ENCODE measurements at regions not wholly inside any gene's neighbourhood (a gene's known extent, or its start where the extent isn't known, plus 50 kb on each side); places are given as distances from the start of the nearest gene placed in this dataset.

DNA sequence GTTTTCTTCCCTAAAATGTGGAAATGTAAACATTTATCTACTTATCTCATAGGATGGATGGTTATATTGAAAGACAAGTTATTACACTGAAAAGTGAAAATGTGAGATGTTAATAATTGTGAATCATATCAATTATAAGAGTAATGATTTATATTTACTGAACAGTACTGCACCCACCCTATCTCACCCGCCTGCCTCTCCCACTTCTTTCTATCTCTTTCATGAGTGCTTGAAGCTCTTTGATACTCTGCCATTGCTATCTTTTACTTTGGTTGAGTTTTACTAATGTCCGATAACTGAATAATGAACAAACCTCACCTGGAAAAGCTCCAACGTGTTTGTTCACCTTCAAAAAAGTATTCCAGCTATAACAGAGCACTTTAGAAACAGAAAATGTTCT lies 263.0 kb upstream of the UBASH3B start:
- CTCF ChIA-PET: interaction anchor here (0.8 kb wide), 1 partner anchor 30 kb away, joined by 3 read pairs; no protein-coding TSS in a partner anchor
- no peaks in the 10 kb centered on the region for H3K4me1 Mint-ChIP-seq (ENCODE audit: low read depth, unreplicated experiment)
- intact Hi-C loops (cut with micrococcal nuclease; ENCODE audit: unreplicated experiment): no loop called here
- H3K36me3 Mint-ChIP-seq (ENCODE audit: insufficient read depth, unreplicated experiment): no peaks in the 10 kb centered on the region
- no peak overlapping the region for H3K27ac Mint-ChIP-seq (ENCODE audit: unreplicated experiment)
- H3K27me3 Mint-ChIP-seq (ENCODE audit: unreplicated experiment): no peaks in the 10 kb centered on the region
- H3K4me3 Mint-ChIP-seq (ENCODE audit: low read depth, unreplicated experiment): no peak overlapping the region
- TF ChIP-seq CTCF (IDR thresholded peaks at IDR 0.05; ENCODE audit: unreplicated experiment): no peak
- no peaks in the 10 kb centered on the region for H3K9me3 Mint-ChIP-seq (ENCODE audit: low read depth, unreplicated experiment)
- BruUV-seq (replicated peaks): no TSS peak
- no peak for DNase-seq

DNA sequence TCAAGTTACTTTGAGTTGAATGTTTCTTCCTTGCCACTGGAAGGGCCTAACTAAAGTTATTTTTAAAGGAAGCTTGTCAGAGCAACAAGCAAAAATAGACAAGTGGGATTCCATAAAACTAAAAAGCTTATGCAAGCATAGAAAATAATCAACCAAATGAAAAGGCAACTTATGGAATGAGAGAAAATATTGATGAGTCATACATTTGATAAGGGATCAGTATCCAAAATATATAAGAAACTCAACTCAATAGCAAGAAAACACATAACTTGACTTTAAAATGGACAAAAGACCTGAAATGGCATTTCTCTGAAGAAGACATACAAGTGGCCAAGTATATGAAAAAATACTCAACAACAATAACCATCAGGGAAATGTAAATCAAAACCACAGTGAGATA lies 264.5 kb upstream of the UBASH3B start:
- Mint-ChIP-seq H3K4me1 (ENCODE audit: low read depth, unreplicated experiment) (no peaks in the 10 kb centered on the region), H3K4me3 (ENCODE audit: low read depth, unreplicated experiment) (no peak overlapping the region), H3K27me3 (ENCODE audit: unreplicated experiment) (no peaks in the 10 kb centered on the region), H3K9me3 (ENCODE audit: low read depth, unreplicated experiment) (no peaks in the 10 kb centered on the region), H3K36me3 (ENCODE audit: insufficient read depth, unreplicated experiment) (no peaks in the 10 kb centered on the region), H3K27ac (ENCODE audit: unreplicated experiment) (no peak overlapping the region)
- intact Hi-C loops (cut with micrococcal nuclease; ENCODE audit: unreplicated experiment): no loop called here
- CTCF ChIA-PET: no interaction called here
- DNase-seq: no peak
- BruUV-seq (replicated peaks): no TSS peak
- no peak for TF ChIP-seq CTCF (IDR thresholded peaks at IDR 0.05; ENCODE audit: unreplicated experiment)

DNA sequence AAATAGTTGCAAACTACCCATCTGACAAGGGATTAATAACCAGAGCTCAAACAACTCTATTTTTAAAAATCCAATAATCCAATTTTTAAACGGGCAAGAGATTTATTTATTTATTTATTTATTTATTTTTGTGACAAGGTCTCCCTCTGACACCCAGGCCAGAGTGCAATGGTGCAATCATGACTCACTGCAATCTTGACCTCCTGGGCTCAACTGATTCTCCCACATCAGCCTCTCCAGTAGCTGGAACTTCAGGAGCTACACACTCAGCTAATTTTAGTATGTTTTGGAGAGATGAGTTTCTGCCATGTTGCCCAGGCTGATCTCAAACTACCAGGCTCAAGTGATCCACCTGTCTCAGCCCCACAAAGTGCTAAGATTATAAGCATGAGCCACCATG lies 267.2 kb upstream of the BLID start:
- no TSS peak for BruUV-seq (replicated peaks)

DNA sequence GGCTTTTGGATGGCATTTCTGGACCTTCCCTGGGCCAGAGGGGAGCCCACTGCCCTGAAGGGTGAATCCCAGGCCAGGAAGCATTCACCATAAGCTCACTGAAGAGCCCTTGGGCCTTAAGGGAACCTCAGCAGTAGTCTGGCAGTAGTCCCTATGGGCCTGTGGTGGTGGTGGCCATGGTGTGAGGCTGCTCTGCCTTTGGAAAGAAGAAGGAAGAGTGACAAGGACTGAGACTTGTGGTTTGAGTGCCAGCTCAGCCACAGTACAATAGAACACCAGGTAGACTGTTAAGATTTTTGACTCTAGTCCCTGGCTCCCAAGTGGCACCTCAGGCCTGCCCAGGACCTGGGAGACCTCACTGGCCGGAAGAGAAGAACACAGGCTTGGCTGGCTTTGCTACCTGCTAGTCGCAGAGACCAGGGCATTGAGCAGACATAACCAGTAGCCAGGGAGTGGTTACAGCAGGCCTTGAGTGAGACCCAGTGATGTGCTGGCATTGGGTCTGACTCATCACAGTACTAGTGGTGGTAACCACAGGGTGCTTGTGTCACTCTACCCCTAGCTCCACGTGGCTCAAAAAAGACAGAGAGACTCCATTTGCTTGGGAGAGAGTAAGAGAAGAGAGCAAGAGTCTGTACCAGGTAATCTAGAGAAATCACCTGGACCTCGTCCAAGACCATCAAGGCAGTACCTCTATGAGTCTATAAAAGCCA lies 259.8 kb upstream of the BLID start:
- no peaks in the 10 kb centered on the region for H3K4me1 Mint-ChIP-seq (ENCODE audit: low read depth, unreplicated experiment)
- peaks cover 48% of the 10 kb centered on the region for H3K27me3 Mint-ChIP-seq (ENCODE audit: unreplicated experiment)
- no peak overlapping the region for H3K27ac Mint-ChIP-seq (ENCODE audit: unreplicated experiment)
- DNase-seq: no peak
- CTCF ChIA-PET: interaction anchor here (0.6 kb wide), 1 partner anchor 184 kb away, joined by 4 read pairs; no protein-coding TSS in a partner anchor
- H3K4me3 Mint-ChIP-seq (ENCODE audit: low read depth, unreplicated experiment): no peak overlapping the region
- TF ChIP-seq CTCF (IDR thresholded peaks at IDR 0.05; ENCODE audit: unreplicated experiment): no peak
- intact Hi-C loops (cut with micrococcal nuclease; ENCODE audit: unreplicated experiment): no loop called here
- H3K9me3 Mint-ChIP-seq (ENCODE audit: low read depth, unreplicated experiment): peaks cover 5% of the 10 kb centered on the region
- no TSS peak for BruUV-seq (replicated peaks)
- H3K36me3 Mint-ChIP-seq (ENCODE audit: insufficient read depth, unreplicated experiment): no peaks in the 10 kb centered on the region

More for the DNA sequence above, 267.2 kb upstream of the BLID start:
- DNase-seq: no peak
- Mint-ChIP-seq H3K4me3 (ENCODE audit: low read depth, unreplicated experiment) (no peak overlapping the region), H3K4me1 (ENCODE audit: low read depth, unreplicated experiment) (no peaks in the 10 kb centered on the region), H3K9me3 (ENCODE audit: low read depth, unreplicated experiment) (peaks cover 2% of the 10 kb centered on the region), H3K27me3 (ENCODE audit: unreplicated experiment) (no peaks in the 10 kb centered on the region), H3K36me3 (ENCODE audit: insufficient read depth, unreplicated experiment) (no peaks in the 10 kb centered on the region), H3K27ac (ENCODE audit: unreplicated experiment) (no peak overlapping the region)
- TF ChIP-seq CTCF (IDR thresholded peaks at IDR 0.05; ENCODE audit: unreplicated experiment): no peak
- intact Hi-C loops (cut with micrococcal nuclease; ENCODE audit: unreplicated experiment): no loop called here
- CTCF ChIA-PET: interaction anchor here (0.7 kb wide), 1 partner anchor 1687 kb away, joined by 4 read pairs; no protein-coding TSS in a partner anchor

Measured in Calu3 (cell line).